Left lung (tissue), 4 donors: ENCODE measurements at regions not wholly inside any gene's neighbourhood (a gene's known extent, or its start where the extent isn't known, plus 50 kb on each side); places are given as distances from the start of the nearest gene placed in this dataset.
A peak's percentile ranks its signal among the peaks of the same experiment; 100 is the strongest.

Experiments
- ATAC-seq: fragments of 200-7000 bp; cut with Tn5 transposase; one replicate; pipeline ENCODE4 v1.9.1; 2020; ENCODE audit warnings: moderate library complexity
- DNase-seq, 4 donors: peaks; one replicate each; pipeline ENCODE4 v3.0.0-alpha.2; 2013 to 2020
- H3K27ac ChIP-seq, 2 donors: fragments of 200-600 bp; sonication (generic) in 1 of 2; one replicate each; pipeline versions ENCODE4 v1.5.0 to v1.8.0; 2020 to 2021
- H3K27me3 ChIP-seq, 2 donors: fragments of 200-600 bp; sonication (generic) in 1 of 2; one replicate each; pipeline versions ENCODE4 v1.5.0 to v1.8.0; 2020 to 2021
- H3K36me3 ChIP-seq, 2 donors: fragments of 200-600 bp; sonication (generic) in 1 of 2; one replicate each; pipeline versions ENCODE4 v1.5.0 to v1.8.0; 2020 to 2021
- H3K4me1 ChIP-seq, 2 donors: fragments of 200-600 bp; one replicate each; pipeline ENCODE4 v1.8.0; 2021
- H3K4me3 ChIP-seq, 2 donors: fragments of 200-600 bp; sonication (generic) in 1 of 2; one replicate each; pipeline versions ENCODE4 v1.5.0 to v1.8.0; 2020 to 2021; ENCODE audit warnings: mild to moderate bottlenecking in 1 of 2
- H3K9me3 ChIP-seq, 2 donors: fragments of 200-600 bp; sonication (generic) in 1 of 2; one replicate each; pipeline versions ENCODE4 v1.5.0 to v1.8.0; 2020 to 2021
- intact Hi-C, 2 donors: fragments of 100-400 bp; cut with DNase I; formaldehyde crosslinking; loops; one replicate each; pipeline versions ENCODE4 v1.11.2 to v1.14.2; 2022
- TF ChIP-seq, protein P1 (sequence below), 2 donors: fragments of 200-600 bp; sonication (generic) in 1 of 2; IDR thresholded peaks; one replicate each; pipeline versions ENCODE4 v1.5.0 to v1.8.0; 2021; ENCODE audit warnings: antibody characterized with exemption in 2 of 2
- donor health status: DM: no; HTN: yes; CAD: no.
- donor health status: DM: no; HTN: no; CAD: no.

DNA sequence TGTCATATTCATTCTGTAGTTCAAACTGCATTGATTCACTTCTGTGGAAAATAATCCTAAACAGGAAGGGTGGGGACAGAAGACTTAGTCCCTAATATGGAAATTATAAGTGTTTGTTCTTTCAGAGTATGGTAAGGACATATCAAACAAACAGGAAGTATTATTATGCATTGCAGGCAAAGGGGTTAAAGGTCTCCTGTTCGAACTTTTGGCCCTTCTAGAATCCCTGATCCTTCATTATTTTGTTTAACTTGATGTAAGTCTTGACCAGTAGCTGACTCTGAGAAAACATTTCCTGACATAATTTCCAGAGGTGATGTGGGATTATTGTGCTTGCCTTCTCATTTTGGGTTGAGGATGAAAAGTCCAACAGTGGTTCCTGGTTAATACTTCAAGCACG lies 215.4 kb upstream of the ADGRL2 start:
- intact Hi-C loops = no loop called here
- TF ChIP-seq, protein P1, sequence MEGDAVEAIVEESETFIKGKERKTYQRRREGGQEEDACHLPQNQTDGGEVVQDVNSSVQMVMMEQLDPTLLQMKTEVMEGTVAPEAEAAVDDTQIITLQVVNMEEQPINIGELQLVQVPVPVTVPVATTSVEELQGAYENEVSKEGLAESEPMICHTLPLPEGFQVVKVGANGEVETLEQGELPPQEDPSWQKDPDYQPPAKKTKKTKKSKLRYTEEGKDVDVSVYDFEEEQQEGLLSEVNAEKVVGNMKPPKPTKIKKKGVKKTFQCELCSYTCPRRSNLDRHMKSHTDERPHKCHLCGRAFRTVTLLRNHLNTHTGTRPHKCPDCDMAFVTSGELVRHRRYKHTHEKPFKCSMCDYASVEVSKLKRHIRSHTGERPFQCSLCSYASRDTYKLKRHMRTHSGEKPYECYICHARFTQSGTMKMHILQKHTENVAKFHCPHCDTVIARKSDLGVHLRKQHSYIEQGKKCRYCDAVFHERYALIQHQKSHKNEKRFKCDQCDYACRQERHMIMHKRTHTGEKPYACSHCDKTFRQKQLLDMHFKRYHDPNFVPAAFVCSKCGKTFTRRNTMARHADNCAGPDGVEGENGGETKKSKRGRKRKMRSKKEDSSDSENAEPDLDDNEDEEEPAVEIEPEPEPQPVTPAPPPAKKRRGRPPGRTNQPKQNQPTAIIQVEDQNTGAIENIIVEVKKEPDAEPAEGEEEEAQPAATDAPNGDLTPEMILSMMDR (IDR thresholded peaks at IDR 0.05) = no peak
- DNase-seq (no peak), ATAC-seq (no peak)
- Histone ChIP-seq H3K9me3 (no peaks in the 10 kb centered on the region), H3K36me3 (no peaks in the 10 kb centered on the region), H3K4me3 (no peak overlapping the region), H3K4me1 (peaks cover 0 to 12% of the 10 kb centered on the region in 2 donors), H3K27me3 (no peaks in the 10 kb centered on the region), H3K27ac (no peak overlapping the region)

DNA sequence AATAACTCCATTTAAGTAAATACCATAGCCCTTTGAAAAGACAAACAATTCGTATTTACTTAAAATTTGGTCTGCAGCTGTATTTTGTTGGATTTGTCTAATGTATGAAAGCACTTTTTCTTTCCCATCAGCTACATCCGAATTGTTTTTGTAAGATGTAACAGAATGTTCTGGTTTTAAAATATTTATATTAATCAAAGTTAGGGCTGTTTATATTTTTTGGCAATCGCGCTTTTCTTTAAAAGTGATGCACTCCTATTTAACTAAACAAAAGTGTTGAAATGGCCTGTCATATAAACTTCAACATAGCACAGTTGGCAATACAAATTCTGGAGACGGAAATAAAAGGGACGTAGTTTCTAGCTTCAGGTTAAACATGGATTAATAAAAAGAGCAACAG lies 216.3 kb upstream of the ADGRL2 start:
- Histone ChIP-seq H3K27me3 (no peaks in the 10 kb centered on the region), H3K4me1 (peaks cover 0 to 12% of the 10 kb centered on the region in 2 donors), H3K4me3 (no peak overlapping the region), H3K36me3 (no peaks in the 10 kb centered on the region), H3K9me3 (no peaks in the 10 kb centered on the region), H3K27ac (no peak overlapping the region)
- TF ChIP-seq, protein P1 (IDR thresholded peaks at IDR 0.05) = no peak
- intact Hi-C loops = no loop called here
- ATAC-seq (no peak), DNase-seq (no peak)

DNA sequence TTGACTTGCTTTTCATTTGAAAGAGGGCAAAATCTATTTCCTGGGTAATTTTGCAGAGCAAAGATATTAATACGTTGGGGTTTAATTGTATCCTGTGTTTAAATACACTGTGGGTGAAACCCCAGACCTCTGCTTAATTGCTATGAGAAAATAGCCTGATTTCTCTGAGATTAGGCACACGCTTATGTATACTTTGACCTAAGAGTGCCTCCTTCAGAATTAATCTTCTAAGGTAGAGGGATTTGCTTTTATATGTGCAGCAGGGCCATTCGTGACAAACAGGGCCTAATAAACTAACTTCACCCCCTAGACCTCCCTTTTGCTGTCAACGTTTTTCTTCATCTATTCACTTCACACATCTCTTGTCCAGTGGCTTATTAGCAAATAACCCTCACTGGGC lies 216.9 kb upstream of the ADGRL2 start:
- DNase-seq = no peak
- intact Hi-C loops = no loop called here
- TF ChIP-seq, protein P1 (IDR thresholded peaks at IDR 0.05) = no peak
- no peaks in the 10 kb centered on the region for H3K36me3 ChIP-seq
- H3K27ac ChIP-seq = no peak overlapping the region
- peaks cover 0 to 12% of the 10 kb centered on the region in 2 donors for H3K4me1 ChIP-seq
- H3K27me3 ChIP-seq = no peaks in the 10 kb centered on the region
- no peak for ATAC-seq
- no peaks in the 10 kb centered on the region for H3K9me3 ChIP-seq
- H3K4me3 ChIP-seq = no peak overlapping the region

DNA sequence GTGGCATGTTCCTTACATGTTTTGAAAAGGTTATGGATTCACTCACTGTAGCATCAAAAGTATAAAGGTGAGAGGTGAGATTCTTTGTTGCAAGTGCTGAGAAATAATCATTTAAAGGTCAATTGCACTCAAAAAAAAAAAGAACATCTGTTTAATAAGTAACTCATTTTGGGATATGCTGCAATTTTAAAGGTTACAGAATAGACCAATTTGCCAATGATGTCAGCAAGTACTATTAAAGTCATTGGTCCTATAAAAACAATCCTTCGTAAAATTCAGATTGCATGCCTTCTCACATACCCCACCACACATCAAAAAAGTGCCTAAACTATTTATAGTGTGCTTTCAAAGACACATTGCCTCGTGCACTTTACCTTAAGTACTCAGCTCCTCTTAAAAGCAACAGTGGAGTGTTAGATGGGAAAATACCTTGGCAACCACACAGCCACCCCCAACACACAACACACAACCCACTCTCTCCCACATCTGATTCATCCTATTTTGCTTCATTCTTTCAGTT lies 218.2 kb upstream of the ADGRL2 start:
- no peak overlapping the region for H3K4me3 ChIP-seq
- TF ChIP-seq, protein P1 (IDR thresholded peaks at IDR 0.05) = no peak
- ATAC-seq (peak; percentile 52), DNase-seq (peak in 1 of 4 donors; percentile 45)
- no peaks in the 10 kb centered on the region for H3K36me3 ChIP-seq
- intact Hi-C loops = no loop called here
- no peak overlapping the region for H3K27ac ChIP-seq
- no peaks in the 10 kb centered on the region for H3K27me3 ChIP-seq
- peaks cover 0 to 12% of the 10 kb centered on the region in 2 donors for H3K4me1 ChIP-seq
- no peaks in the 10 kb centered on the region for H3K9me3 ChIP-seq

DNA sequence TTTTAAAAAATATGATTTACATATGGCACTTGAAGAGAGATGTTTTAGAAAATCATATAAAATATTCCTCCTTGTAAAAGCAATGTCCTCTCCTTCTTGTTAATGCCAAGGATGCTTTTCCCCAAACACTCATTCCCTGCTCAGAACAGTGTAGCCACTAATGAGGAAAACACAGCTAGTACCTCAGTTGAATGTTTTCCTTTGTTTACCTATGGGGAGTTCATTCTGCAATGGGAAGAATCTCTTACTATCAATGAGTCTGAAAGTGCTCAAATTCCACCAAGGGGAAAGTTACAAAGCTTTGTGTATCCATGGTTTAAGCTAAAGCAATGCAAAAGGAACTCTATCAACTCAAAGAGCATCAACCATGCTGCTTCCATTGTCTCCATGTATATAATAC lies 221.9 kb upstream of the ADGRL2 start:
- intact Hi-C loops = no loop called here
- TF ChIP-seq, protein P1 (IDR thresholded peaks at IDR 0.05) = no peak
- no peak overlapping the region for H3K27ac ChIP-seq
- peaks cover 4 to 12% of the 10 kb centered on the region in 2 donors for H3K4me1 ChIP-seq
- ATAC-seq (no peak), DNase-seq (no peak)
- no peak overlapping the region for H3K4me3 ChIP-seq
- H3K9me3 ChIP-seq = no peaks in the 10 kb centered on the region
- no peaks in the 10 kb centered on the region for H3K27me3 ChIP-seq
- no peaks in the 10 kb centered on the region for H3K36me3 ChIP-seq
